GM19239 (cell line): ENCODE measurements at regions not wholly inside any gene's neighbourhood (a gene's known extent, or its start where the extent isn't known, plus 50 kb on each side); places are given as distances from the start of the nearest gene placed in this dataset.

Experiments used
- DNase-seq: peaks from one replicate; pipeline ENCODE4 v3.0.0; 2011; ENCODE audit warnings: low spot score; ENCODE audit not compliant: insufficient read length
- FAIRE-seq: peaks from 2 replicates; lab custom pipeline; 2011; peaks lifted over from hg19 to GRCh38; lab: Jason Lieb, UNC

DNA sequence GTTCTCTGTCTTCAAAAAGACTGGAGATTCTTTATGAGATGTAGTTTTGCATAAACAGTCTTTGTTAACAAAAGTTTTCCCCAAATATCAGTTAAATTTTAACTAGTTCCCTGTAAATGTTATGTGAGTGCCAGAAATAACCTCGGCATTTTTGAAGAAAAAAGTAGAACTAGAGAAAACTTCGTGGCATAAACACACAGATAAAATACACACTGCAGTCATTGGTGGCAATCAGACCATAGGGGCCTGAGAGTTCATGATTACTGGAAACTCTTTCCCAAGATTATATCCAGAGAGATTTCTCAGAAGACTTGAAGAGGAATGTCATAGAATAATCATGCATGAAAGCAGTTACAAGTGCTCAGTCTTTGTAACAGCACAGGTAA lies 190.0 kb downstream of the MZT1 start:
- FAIRE-seq, result no peak

DNA sequence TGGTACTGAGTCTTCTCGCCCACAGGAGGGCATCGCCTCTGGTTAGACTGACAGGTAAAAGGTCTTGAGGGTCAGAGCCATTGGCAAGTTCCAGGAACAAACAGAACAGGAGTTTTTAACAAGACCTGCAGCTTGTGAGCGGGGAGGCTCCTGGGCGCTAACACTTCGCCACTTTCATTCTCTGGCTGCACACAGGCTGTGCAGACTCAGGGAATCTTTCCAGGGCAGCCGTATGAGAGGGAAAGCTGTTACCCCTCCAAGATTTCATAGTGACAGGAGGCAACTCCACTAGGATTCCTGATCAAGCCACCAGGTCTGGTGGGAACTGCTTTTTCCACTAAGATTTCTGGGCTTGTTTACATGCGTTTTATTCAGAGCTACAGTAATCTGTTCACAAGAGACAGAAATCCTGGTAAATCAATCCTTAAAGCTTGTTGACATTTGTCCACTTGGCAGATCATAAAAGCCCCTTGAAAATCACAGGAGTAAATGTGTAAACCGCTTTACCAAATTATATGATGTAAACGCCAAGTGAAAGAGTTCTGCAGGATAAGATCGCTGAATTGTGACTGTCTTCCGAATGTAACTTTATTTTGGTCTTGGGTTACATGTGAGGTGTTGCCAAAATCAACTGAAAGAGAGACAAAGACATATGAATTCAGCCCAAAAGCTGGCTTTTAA lies 190.6 kb downstream of the MZT1 start:
- FAIRE-seq, result no peak
- no peak for DNase-seq

More for the DNA sequence above, 190.0 kb downstream of the MZT1 start:
- no peak for DNase-seq

GRCh38 chr13:72534951-72535640 lies 192.3 kb downstream of the MZT1 start:
- DNase-seq (no peak), FAIRE-seq (no peak)

DNA sequence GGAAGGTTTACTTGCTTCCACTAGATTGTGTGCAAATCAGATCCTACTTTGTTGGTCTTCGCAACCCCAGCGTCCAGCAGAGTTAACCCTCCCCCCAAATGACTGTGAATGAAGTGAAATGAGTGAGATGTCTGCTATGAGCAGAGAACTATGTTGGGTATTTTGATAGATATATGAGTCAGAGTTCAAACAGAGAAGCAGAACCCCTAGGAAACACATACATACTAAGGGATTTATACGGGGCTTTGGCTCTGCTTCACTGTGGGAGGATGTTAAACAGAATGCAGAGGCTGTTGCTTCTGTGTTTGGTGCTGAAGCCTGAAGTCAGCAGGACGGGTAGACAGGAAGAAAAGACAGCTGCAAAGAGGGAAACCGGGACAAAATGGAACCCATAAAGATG lies 197.0 kb downstream of the MZT1 start:
- no peak for DNase-seq
- FAIRE-seq, result no peak

DNA sequence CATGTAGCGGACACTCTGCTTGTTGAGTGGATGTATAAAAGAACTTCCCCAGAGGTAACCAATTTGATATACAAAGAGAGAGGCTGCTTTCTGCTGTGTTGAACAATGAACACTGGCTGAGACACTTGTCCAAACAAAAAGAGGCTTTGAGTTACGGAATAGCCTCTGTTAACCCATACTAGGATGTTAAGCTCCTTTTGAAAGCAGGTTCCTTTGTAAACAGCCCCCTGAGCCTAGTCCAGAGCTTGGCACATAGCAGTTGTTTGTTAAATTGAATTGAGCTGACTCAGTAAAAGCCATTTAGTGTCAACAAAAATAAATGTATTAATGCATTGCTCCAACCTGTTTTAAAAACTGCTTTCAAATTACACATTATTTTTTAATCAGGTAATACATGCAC lies 200.1 kb downstream of the MZT1 start:
- DNase-seq, result no peak
- FAIRE-seq, result no peak

- no peak for DNase-seq
- FAIRE-seq, result no peak
These were observed 203.8 kb downstream of the MZT1 start for GRCh38 chr13:72523593-72523992.

GRCh38 chr13:72523049-72523448 lies 204.4 kb downstream of the MZT1 start:
- no peak for FAIRE-seq

GRCh38 chr13:72521940-72522661 lies 205.3 kb downstream of the MZT1 start:
- no peak for DNase-seq
- FAIRE-seq, result no peak

More at GRCh38 chr13:72523049-72523448, 204.4 kb downstream of the MZT1 start:
- DNase-seq, result no peak

DNA sequence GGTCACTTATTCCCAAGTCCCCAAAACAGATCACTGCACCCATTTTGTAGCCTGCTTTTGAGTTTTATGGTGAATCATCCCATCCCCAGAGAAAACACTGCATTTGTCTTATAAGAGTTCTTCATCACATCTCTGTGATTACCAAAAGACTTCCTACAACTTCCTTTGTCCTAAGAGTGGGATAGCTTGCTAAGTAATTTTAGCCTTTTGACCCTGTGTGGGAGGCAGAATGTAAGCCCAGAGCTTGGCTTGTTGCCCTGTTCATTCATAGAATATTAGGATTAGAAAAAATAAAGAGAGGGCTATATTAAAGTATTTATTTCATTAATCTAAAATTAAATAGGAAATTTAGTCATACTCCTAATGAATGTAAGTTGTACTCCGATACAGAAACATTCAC lies 213.3 kb downstream of the MZT1 start:
- no peak for DNase-seq
- no peak for FAIRE-seq

DNA sequence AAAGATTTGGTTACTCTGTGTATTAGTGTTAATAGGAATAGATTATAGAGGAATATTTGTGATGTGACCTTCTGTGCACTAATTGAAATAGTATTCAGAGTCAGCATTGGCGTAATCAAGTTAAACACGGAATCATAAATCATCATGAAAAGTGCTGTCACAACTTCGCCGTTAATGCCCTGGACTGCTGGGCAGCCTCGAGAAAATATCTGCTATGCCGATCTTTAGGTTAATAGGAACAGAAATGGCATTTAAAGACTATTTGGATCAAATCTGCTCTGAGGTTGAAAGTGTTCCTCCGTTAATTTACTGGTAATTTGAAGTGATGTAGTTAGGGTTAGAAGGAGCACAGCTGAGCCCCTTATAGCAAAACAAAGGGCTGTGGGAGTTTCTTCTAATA lies 219.0 kb downstream of the MZT1 start:
- DNase-seq, result no peak
- no peak for FAIRE-seq

- FAIRE-seq, result no peak
- DNase-seq, result no peak
These were observed 219.8 kb downstream of the MZT1 start for GRCh38 chr13:72507416-72508199.

GRCh38 chr13:72506706-72507105 lies 220.7 kb downstream of the MZT1 start:
- no peak for DNase-seq
- no peak for FAIRE-seq

GRCh38 chr13:72505376-72505775 lies 222.1 kb downstream of the MZT1 start:
- no peak for FAIRE-seq
- DNase-seq, result no peak

DNA sequence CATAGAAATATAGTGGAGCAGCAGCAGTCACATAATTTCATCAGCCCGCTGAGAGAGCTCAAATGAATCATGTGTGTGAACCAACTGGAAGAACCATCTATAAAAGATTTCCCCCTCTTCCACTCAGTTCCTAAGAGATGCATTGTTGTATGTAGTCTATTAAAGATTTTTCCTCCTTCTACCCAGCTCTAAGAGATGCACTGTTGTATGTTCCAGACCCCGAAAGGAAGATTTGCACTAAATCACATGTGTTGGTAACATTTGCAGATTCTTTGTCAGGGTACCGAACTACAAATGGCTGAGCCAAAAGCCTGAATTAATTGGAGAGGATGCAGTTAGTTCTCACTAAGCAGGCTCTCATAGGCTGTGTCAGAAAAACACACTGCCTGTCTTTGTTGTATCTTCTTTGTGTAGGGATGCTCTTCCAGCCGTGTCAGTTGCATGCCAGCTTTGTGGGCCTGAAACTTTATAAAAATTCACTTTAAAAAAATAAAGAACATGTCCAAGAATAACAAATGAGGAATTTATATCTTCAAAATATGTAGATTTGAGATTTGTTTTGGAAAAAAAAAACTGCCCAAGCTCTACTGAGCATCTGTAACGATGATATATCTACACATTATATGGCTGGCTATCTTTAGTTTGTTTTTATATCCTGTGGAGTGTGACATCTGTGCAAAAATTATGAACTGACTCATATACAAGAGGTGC lies 223.1 kb downstream of the MZT1 start:
- DNase-seq, result no peak
- FAIRE-seq, result no peak

DNA sequence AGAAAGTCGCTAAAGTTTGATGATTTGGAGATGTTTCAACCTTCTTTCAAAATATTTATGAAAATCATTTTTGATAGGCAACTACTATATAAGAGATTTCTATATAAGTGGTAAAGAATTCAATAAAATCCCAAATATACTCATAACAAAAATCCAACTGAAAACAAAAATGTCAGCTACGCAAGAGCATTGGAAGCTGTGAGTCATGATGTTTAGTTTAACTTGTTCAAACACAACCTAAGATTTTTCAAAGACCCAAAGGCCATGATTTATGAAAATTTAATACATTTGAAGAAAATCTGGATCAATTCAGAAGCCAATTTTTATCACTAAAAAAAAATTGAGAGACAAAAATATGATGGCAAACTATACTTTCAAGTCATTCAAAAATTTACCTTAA lies 226.6 kb downstream of the MZT1 start:
- DNase-seq, result no peak
- FAIRE-seq, result no peak

GRCh38 chr13:72495681-72496080 lies 231.7 kb downstream of the MZT1 start:
- FAIRE-seq (no peak), DNase-seq (no peak)

- DNase-seq, result no peak
- no peak for FAIRE-seq
These were observed 237.7 kb downstream of the MZT1 start for GRCh38 chr13:72489751-72490150.

GRCh38 chr13:72473321-72473720 lies 254.1 kb downstream of the MZT1 start:
- DNase-seq (no peak), FAIRE-seq (no peak)

- no peak for DNase-seq
- FAIRE-seq, result no peak
These were observed 257.5 kb downstream of the MZT1 start for GRCh38 chr13:72469906-72470305.

DNA sequence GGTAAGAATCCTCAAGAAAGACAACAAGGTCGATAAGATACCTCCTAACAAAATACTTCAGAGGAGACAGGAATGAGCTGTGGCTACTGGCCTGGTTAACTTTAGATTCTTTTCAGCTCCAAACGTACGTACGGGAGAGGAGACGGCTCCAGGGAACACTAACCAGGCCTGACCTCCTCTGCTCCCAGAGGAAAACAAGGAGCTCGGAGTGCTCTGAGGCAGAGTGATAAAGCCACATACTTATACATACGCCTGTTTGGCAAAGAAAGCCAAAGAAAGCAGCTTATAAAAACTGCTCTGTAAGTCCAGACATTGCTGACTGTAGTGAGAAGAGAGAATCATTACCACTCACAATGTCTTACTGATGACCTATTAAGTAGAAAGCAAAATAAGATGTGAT lies 263.9 kb downstream of the MZT1 start:
- FAIRE-seq, result no peak
- DNase-seq, result no peak
